CD4-positive, alpha-beta T cell treated with Interleukin-6 for 4 hours (primary cell): ENCODE measurements at regions not wholly inside any gene's neighbourhood (a gene's known extent, or its start where the extent isn't known, plus 50 kb on each side); places are given as distances from the start of the nearest gene placed in this dataset.

Experiments used
- DNase-seq: peaks from one replicate; pipeline ENCODE4 v3.0.0-alpha.2; 2020; ENCODE audit warnings: mixed read lengths

GRCh38 chr5:73373814-73374510, 74.6 kb downstream of the FOXD1 start:
- no peak for DNase-seq

GRCh38 chr5:73370640-73371583, 77.7 kb downstream of the FOXD1 start:
- no peak for DNase-seq

GRCh38 chr5:73370095-73370494, 78.5 kb downstream of the FOXD1 start:
- no peak for DNase-seq

- no peak for DNase-seq
These were observed 79.3 kb downstream of the FOXD1 start for GRCh38 chr5:73369278-73369677.

- no peak for DNase-seq
These were observed 80.9 kb downstream of the FOXD1 start for GRCh38 chr5:73367650-73368049.

- DNase-seq = no peak
These were observed 82.4 kb downstream of the FOXD1 start for GRCh38 chr5:73365990-73366667.

- DNase-seq = no peak
These were observed 83.2 kb downstream of the FOXD1 start for GRCh38 chr5:73365301-73365853.

- DNase-seq = no peak
These were observed 84.5 kb downstream of the FOXD1 start for GRCh38 chr5:73363911-73364730.

- no peak for DNase-seq
These were observed 89.2 kb downstream of the FOXD1 start for GRCh38 chr5:73359395-73359794.

- no peak for DNase-seq
These were observed 90.2 kb downstream of the FOXD1 start for GRCh38 chr5:73358366-73358765.

- DNase-seq = no peak
These were observed 91.0 kb downstream of the FOXD1 start for GRCh38 chr5:73357576-73357975.

- DNase-seq = no peak
These were observed 93.5 kb downstream of the FOXD1 start for GRCh38 chr5:73355108-73355507.

GRCh38 chr5:73354406-73354805, 94.2 kb downstream of the FOXD1 start:
- no peak for DNase-seq

GRCh38 chr5:73352649-73353230, 95.8 kb downstream of the FOXD1 start:
- no peak for DNase-seq

- no peak for DNase-seq
These were observed 96.3 kb downstream of the FOXD1 start for GRCh38 chr5:73352243-73352642.

GRCh38 chr5:73351593-73351992, 97.0 kb downstream of the FOXD1 start:
- no peak for DNase-seq

GRCh38 chr5:73346878-73347408, 101.6 kb downstream of the FOXD1 start:
- no peak for DNase-seq

- no peak for DNase-seq
These were observed 103.7 kb downstream of the FOXD1 start for GRCh38 chr5:73344835-73345234.

GRCh38 chr5:73339711-73340110, 108.9 kb downstream of the FOXD1 start:
- no peak for DNase-seq

- no peak for DNase-seq
These were observed 109.5 kb downstream of the FOXD1 start for GRCh38 chr5:73339051-73339575.
